K562 (cell line): ENCODE measurements at regions not wholly inside any gene's neighbourhood (a gene's known extent, or its start where the extent isn't known, plus 50 kb on each side); places are given as distances from the start of the nearest gene placed in this dataset.

Experiments used
- ATAC-seq: fragments of 200-7000 bp; cut with Tn5 transposase; 3 replicates; pipeline ENCODE4 v1.9.1; 2020; ENCODE audit warnings: moderate library complexity
- BruUV-seq: library from RNA; stranded (reverse); fragments of 400-500 nt; replicated peaks from 2 replicates; lab custom pipeline; 2021; lab: Mats Ljungman, UMichigan
- CTCF ChIA-PET: fragments of 300-600 bp; formaldehyde crosslinking; extraction: SDS; loops from one replicate; lab custom pipeline; 2021; ENCODE audit warnings: low intra/inter-chr PET ratio; lab: Yijun Ruan, JAX
- POLR2A ChIA-PET: fragments of 300-600, 350-650 bp; sonication (Branson Sonifier 250); formaldehyde crosslinking; extraction: SDS; loops from one replicate; lab custom pipeline; 2021; ENCODE audit warnings: antibody characterized with exemption, inconsistent platforms; lab: Yijun Ruan, JAX
- DNase-seq, 4 experiments: peaks; one replicate each; pipeline versions ENCODE4 v3.0.0 to v3.0.0-alpha.2; 2011 to 2018; ENCODE audit warnings: low spot score in 3 of 4, mixed read lengths in 3 of 4; ENCODE audit errors: extremely low read depth in 1 of 4
- FAIRE-seq: peaks from 2 replicates; lab custom pipeline; 2011; peaks lifted over from hg19 to GRCh38; lab: Jason Lieb, UNC
- H2AFZ ChIP-seq: 2 replicates; pipeline ENCODE4 v1.6.0; 2011; ENCODE audit warnings: low read depth, low read length, control low read depth, inconsistent platforms
- H3K27ac ChIP-seq: fragments of 200-600 bp; 3 replicates; pipeline ENCODE4 v1.8.0; 2011; ENCODE audit warnings: low read depth, mild to moderate bottlenecking, control low read depth, inconsistent platforms, low read length, moderate library complexity, mixed read lengths; ENCODE audit errors: extremely low read depth
- H3K27me3 ChIP-seq, 2 experiments: fragments of 300-600 bp in 1 of 2; 2 replicates in 1 of 2; 3 replicates in 1 of 2; pipeline versions ENCODE4 v1.6.0 to v1.8.0; 2011; ENCODE audit warnings: inconsistent platforms in 2 of 2, low read length in 2 of 2, mild to moderate bottlenecking in 1 of 2, mixed read lengths in 1 of 2, moderate library complexity in 1 of 2; ENCODE audit not compliant: control insufficient read depth in 2 of 2, insufficient read depth in 2 of 2
- H3K36me3 ChIP-seq: fragments of 300-600 bp; 3 replicates; pipeline ENCODE4 v1.8.0; 2011; ENCODE audit warnings: mild to moderate bottlenecking, low read length, inconsistent platforms; ENCODE audit not compliant: control insufficient read depth, insufficient read depth
- H3K4me1 ChIP-seq, 2 experiments: fragments of 200-600 bp in 1 of 2; replicated peaks in 1 of 2; 2 replicates in 1 of 2; 3 replicates in 1 of 2; pipeline versions ENCODE4 v1.5.1 to v1.8.0; 2011; ENCODE audit warnings: inconsistent platforms in 2 of 2, low read length in 2 of 2, mild to moderate bottlenecking in 1 of 2, mixed read lengths in 1 of 2, moderate library complexity in 1 of 2; ENCODE audit not compliant: control insufficient read depth in 2 of 2, insufficient read depth in 2 of 2
- H3K4me2 ChIP-seq: 2 replicates; pipeline ENCODE4 v1.6.1; 2011; ENCODE audit warnings: low read length, control low read depth, inconsistent platforms, mixed read lengths; ENCODE audit not compliant: insufficient read depth
- H3K4me3 ChIP-seq: fragments of 200-600 bp; sonication (generic), shearing (Covaris generic); 2 replicates; pipeline ENCODE4 v1.5.1; 2016; ENCODE audit warnings: control low read depth, inconsistent platforms
- H3K79me2 ChIP-seq: fragments of 200-600 bp; 3 replicates; pipeline ENCODE4 v1.8.0; 2011; ENCODE audit warnings: low read length, inconsistent platforms; ENCODE audit not compliant: control insufficient read depth, insufficient read depth
- H3K9ac ChIP-seq, 2 experiments: 2 replicates each; pipeline versions ENCODE4 v1.6.0 to v1.6.1; 2011; ENCODE audit warnings: low read depth in 2 of 2, low read length in 2 of 2, control low read depth in 1 of 2, inconsistent platforms in 1 of 2, mild to moderate bottlenecking in 1 of 2, mixed read lengths in 1 of 2; ENCODE audit not compliant: insufficient read depth in 1 of 2
- H3K9me1 ChIP-seq: one replicate; pipeline ENCODE4 v1.6.0; 2011; ENCODE audit warnings: inconsistent platforms, mild to moderate bottlenecking, low read length, moderate library complexity; ENCODE audit not compliant: control insufficient read depth, insufficient read depth
- H3K9me3 ChIP-seq: replicated peaks from 2 replicates; pipeline ENCODE4 v1.5.1; 2011; ENCODE audit warnings: low read depth, low read length, inconsistent platforms; ENCODE audit not compliant: control insufficient read depth, insufficient read depth
- H4K20me1 ChIP-seq: replicated peaks from 2 replicates; pipeline ENCODE4 v1.6.1; 2011; ENCODE audit warnings: low read length, inconsistent platforms, mixed read lengths; ENCODE audit not compliant: control insufficient read depth, insufficient read depth
- C11orf30 ChIP-seq: fragments of 450-650 bp; IDR thresholded peaks from 2 replicates; pipeline ENCODE4 v1.6.1; 2016; ENCODE audit warnings: low read depth, mild to moderate bottlenecking
- GABPB1 ChIP-seq: sonication (generic); formaldehyde crosslinking; IDR thresholded peaks from 2 replicates; pipeline ENCODE4 v1.8.0; 2022; ENCODE audit warnings: mild to moderate bottlenecking, missing genetic modification reagents
- HNRNPLL ChIP-seq: fragments of 200-400 bp; formaldehyde crosslinking; IDR thresholded peaks from 2 replicates; pipeline ENCODE4 v1.6.1; 2017; ENCODE audit warnings: low read length, low read depth, mild to moderate bottlenecking; ENCODE audit not compliant: poor library complexity, severe bottlenecking
- HNRNPUL1 ChIP-seq: fragments of 200-400 bp; formaldehyde crosslinking; IDR thresholded peaks from 2 replicates; pipeline ENCODE4 v1.6.1; 2017; ENCODE audit warnings: low read length
- ILF3 ChIP-seq: fragments of 450-650 bp; IDR thresholded peaks from 2 replicates; pipeline ENCODE4 v1.6.1; 2018; ENCODE audit warnings: antibody characterized with exemption, mild to moderate bottlenecking, moderate library complexity, borderline replicate concordance
- KAT7 ChIP-seq: sonication (generic); formaldehyde crosslinking; IDR thresholded peaks from 2 replicates; pipeline ENCODE4 v1.8.0; 2022; ENCODE audit warnings: missing genetic modification reagents, mild to moderate bottlenecking, borderline replicate concordance
- PTRF ChIP-seq: fragments of 450-650 bp; IDR thresholded peaks from 2 replicates; pipeline ENCODE4 v1.6.1; 2016; ENCODE audit warnings: mild to moderate bottlenecking, missing genetic modification characterization, missing compliant biosample characterization
- U2AF1 ChIP-seq: fragments of 200-400 bp; formaldehyde crosslinking; optimal IDR thresholded peaks from 2 replicates; pipeline ENCODE3; 2017; ENCODE audit warnings: mild to moderate bottlenecking, low read depth, low read length, moderate library complexity
- ZNF165 ChIP-seq: fragments of 250-450 bp; sonication (Bioruptor Pico); IDR thresholded peaks from 2 replicates; pipeline ENCODE4 v1.4.0; 2020; ENCODE audit warnings: borderline replicate concordance
- WGBS: fragments of 100-300 bp; shearing (Covaris generic); methylation state at CpG from one replicate; pipeline ENCODE4 v1.1.6; 2016; ENCODE audit warnings: low coverage, mixed read lengths; ENCODE audit not compliant: insufficient coverage; ENCODE audit errors: missing lambda C conversion rate; 5-methylcytosine and 5-hydroxymethylcytosine counted together
- in situ Hi-C: fragments of 300-500 bp; cut with MboI; formaldehyde crosslinking; loops from 4 replicates; pipeline ENCODE4 v1.15.0; 2018; ENCODE audit warnings: inconsistent platforms, mixed read lengths
- intact Hi-C: fragments of 100-400 bp; cut with micrococcal nuclease; formaldehyde crosslinking; loops from 2 replicates; pipeline ENCODE4 v1.14.2; 2022
- TF ChIP-seq, protein P1 (sequence below): sonication (generic); formaldehyde crosslinking; IDR thresholded peaks from 2 replicates; pipeline ENCODE4 v1.8.1; 2023; ENCODE audit warnings: mild to moderate bottlenecking, missing genetic modification reagents
- TF ChIP-seq, protein P2 (sequence below): fragments of 450-650 bp; conservative IDR thresholded peaks from 2 replicates; pipeline ENCODE4 v1.6.1; 2016; ENCODE audit warnings: missing genetic modification characterization, low read depth, mild to moderate bottlenecking, control low read depth, missing compliant biosample characterization

DNA sequence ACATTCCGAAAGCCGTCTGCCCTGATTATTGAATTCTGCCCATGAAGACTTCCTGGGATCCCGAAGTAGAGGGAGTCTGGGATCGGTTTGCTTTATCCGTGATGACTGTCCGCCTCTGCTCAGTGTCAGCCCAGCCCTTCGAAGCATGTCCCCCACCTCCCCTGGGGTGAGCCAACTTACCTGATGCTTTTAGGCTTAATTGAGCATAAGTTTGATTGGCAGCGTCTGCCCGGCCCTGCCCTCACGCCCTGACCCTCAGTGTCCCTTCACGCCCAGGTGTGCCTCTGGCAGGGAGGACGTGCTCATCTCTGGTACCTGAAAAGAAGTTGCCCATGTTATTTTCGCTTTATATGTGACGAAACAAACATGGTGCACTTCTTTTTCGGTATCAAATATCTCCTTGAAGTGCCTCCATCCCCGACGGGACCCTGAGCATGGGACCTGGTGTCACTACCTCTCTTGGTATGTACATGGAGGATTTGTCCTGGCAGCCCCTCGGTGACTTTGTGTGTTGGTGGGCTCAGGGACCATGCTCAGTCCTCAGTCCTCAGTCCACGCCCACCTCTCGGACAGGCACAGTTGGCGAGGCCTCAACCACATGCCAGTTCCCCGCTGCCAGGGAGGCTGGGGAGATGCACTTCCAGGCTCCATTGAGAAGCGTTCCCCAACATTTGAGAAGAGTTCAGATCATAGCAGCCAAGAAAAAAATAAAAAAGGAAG lies 130.1 kb upstream of the RTL1 start:
- in situ Hi-C loops = no loop called here
- Histone ChIP-seq H3K9me3 (no peaks in the 10 kb centered on the region), H3K36me3 (no peaks in the 10 kb centered on the region), H3K9ac (no peak overlapping the region), H2AFZ (no peak overlapping the region), H3K27me3 (peaks cover 0 to 50% of the 10 kb centered on the region in 2 experiments; a peak in 2 of 5 replicates), H3K27ac (no peak overlapping the region), H3K9me1 (no peaks in the 10 kb centered on the region), H4K20me1 (no peaks in the 10 kb centered on the region), H3K4me2 (no peak overlapping the region), H3K4me3 (no peak overlapping the region), H3K4me1 (no peaks in the 10 kb centered on the region; a peak in 1 of 5 replicates), H3K79me2 (no peaks in the 10 kb centered on the region)
- no TSS peak for BruUV-seq
- TF ChIP-seq ILF3 = no peak
- no peak for TF ChIP-seq HNRNPUL1
- no peak for TF ChIP-seq C11orf30
- TF ChIP-seq, protein P1, sequence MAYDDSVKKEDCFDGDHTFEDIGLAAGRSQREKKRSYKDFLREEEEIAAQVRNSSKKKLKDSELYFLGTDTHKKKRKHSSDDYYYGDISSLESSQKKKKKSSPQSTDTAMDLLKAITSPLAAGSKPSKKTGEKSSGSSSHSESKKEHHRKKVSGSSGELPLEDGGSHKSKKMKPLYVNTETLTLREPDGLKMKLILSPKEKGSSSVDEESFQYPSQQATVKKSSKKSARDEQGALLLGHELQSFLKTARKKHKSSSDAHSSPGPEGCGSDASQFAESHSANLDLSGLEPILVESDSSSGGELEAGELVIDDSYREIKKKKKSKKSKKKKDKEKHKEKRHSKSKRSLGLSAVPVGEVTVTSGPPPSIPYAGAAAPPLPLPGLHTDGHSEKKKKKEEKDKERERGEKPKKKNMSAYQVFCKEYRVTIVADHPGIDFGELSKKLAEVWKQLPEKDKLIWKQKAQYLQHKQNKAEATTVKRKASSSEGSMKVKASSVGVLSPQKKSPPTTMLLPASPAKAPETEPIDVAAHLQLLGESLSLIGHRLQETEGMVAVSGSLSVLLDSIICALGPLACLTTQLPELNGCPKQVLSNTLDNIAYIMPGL (CRISPR knock-in tag) = no peak
- no peak for TF ChIP-seq GABPB1
- TF ChIP-seq HNRNPLL = no peak
- TF ChIP-seq ZNF165 (CRISPR knock-in tag) = no peak
- TF ChIP-seq PTRF (tag) = no peak
- TF ChIP-seq KAT7 (CRISPR knock-in tag) = no peak
- TF ChIP-seq, protein P2, sequence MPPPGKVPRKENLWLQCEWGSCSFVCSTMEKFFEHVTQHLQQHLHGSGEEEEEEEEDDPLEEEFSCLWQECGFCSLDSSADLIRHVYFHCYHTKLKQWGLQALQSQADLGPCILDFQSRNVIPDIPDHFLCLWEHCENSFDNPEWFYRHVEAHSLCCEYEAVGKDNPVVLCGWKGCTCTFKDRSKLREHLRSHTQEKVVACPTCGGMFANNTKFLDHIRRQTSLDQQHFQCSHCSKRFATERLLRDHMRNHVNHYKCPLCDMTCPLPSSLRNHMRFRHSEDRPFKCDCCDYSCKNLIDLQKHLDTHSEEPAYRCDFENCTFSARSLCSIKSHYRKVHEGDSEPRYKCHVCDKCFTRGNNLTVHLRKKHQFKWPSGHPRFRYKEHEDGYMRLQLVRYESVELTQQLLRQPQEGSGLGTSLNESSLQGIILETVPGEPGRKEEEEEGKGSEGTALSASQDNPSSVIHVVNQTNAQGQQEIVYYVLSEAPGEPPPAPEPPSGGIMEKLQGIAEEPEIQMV = no peak
- no peak for TF ChIP-seq U2AF1
- no peak for ATAC-seq
- FAIRE-seq = no peak
- ChIA-PET CTCF (no interaction called here), POLR2A (no interaction called here)
- DNase-seq = no peak
- intact Hi-C loops = no loop called here
- WGBS = 6% methylated on average over 20 of the region's 23 CpGs
